K562 (cell line): ENCODE measurements at regions not wholly inside any gene's neighbourhood (a gene's known extent, or its start where the extent isn't known, plus 50 kb on each side); places are given as distances from the start of the nearest gene placed in this dataset.

Experiments used
- ESRRA ChIP-seq: fragments of 450-650 bp; IDR thresholded peaks from 2 replicates; pipeline ENCODE4 v1.6.1; 2014; ENCODE audit warnings: low read depth, mild to moderate bottlenecking, moderate library complexity, borderline replicate concordance
- MYNN ChIP-seq, 2 experiments: sonication (generic); formaldehyde crosslinking in 1 of 2; IDR thresholded peaks; 2 replicates each; pipeline versions ENCODE4 v1.5.0 to v1.6.1; 2016 to 2020; ENCODE audit warnings: antibody characterized with exemption in 1 of 2, missing genetic modification reagents in 1 of 2
- RCOR1 ChIP-seq, 2 experiments: IDR thresholded peaks; 2 replicates each; pipeline ENCODE4 v1.6.1; 2012; ENCODE audit warnings: low read depth in 2 of 2, low read length in 2 of 2, borderline replicate concordance in 1 of 2, improper control_type of control experiment in 1 of 2
- SMARCE1 ChIP-seq: fragments of 450-650 bp; IDR thresholded peaks from 2 replicates; pipeline ENCODE4 v1.7.1; 2016; ENCODE audit warnings: mild to moderate bottlenecking
- TEAD4 ChIP-seq, 2 experiments: sonication (generic) in 1 of 2; formaldehyde crosslinking in 1 of 2; IDR thresholded peaks; 2 replicates each; pipeline versions ENCODE4 v1.6.1 to v1.8.0; 2012 to 2022; ENCODE audit warnings: borderline replicate concordance in 1 of 2, inconsistent platforms in 1 of 2, low read length in 1 of 2, mild to moderate bottlenecking in 1 of 2, missing genetic modification reagents in 1 of 2
- ZBED1 ChIP-seq: IDR thresholded peaks from 2 replicates; pipeline ENCODE4 v1.6.1; 2014
- ZNF133 ChIP-seq: fragments of 250-450 bp; sonication (Bioruptor Pico); IDR thresholded peaks from 2 replicates; pipeline ENCODE4 v1.4.0; 2020; ENCODE audit warnings: mild to moderate bottlenecking
- ZNF384 ChIP-seq: IDR thresholded peaks from 2 replicates; pipeline ENCODE4 v1.6.1; 2012; ENCODE audit warnings: low read depth, low read length, improper control_type of control experiment
- TF ChIP-seq, protein P1 (sequence below), 3 experiments: IDR thresholded peaks in 2 of 3; conservative IDR thresholded peaks in 1 of 3; 2 replicates each; pipeline ENCODE4 v1.5.1; 2011 to 2012; ENCODE audit warnings: low read length in 3 of 3, mild to moderate bottlenecking in 3 of 3, control low read depth in 2 of 3, improper control_type of control experiment in 1 of 3, inconsistent platforms in 1 of 3, low read depth in 1 of 3, mixed read lengths in 1 of 3, moderate library complexity in 1 of 3; ENCODE audit not compliant: insufficient read depth in 2 of 3
- TF ChIP-seq, protein P2 (sequence below), 2 experiments: fragments of 450-650 bp; formaldehyde crosslinking in 1 of 2; IDR thresholded peaks; 2 replicates each; pipeline versions ENCODE4 v1.4.0 to v1.6.1; 2014 to 2020; ENCODE audit warnings: mild to moderate bottlenecking in 2 of 2, borderline replicate concordance in 1 of 2, low read depth in 1 of 2
- TF ChIP-seq, protein P3 (sequence below): sonication (generic); formaldehyde crosslinking; IDR thresholded peaks from 2 replicates; pipeline ENCODE4 v1.8.0; 2022; ENCODE audit warnings: missing genetic modification reagents, mild to moderate bottlenecking, borderline replicate concordance
- TF ChIP-seq, protein P4 (sequence below): sonication (generic); formaldehyde crosslinking; IDR thresholded peaks from 2 replicates; pipeline ENCODE4 v1.8.0; 2022; ENCODE audit warnings: mild to moderate bottlenecking, missing genetic modification reagents

DNA sequence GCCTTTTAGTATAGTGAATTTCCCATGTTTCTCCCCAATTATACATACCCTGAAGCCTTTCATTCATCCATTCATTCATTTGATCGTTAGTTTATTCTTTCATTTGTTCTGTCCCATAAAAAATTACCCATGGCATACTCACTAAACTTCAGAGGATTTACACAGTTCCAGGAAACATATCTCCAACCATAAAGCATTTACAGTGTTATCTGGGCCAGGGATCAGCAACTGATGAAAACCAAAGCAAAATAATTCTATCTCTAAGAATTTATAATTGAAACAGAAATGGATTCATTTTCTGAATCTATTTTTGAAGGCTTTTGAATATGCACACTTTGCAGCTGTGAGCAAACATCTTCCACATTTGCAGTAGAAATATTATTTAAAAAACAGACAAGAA lies 547.7 kb downstream of the KCNJ2 start:
- TF ChIP-seq, protein P1, sequence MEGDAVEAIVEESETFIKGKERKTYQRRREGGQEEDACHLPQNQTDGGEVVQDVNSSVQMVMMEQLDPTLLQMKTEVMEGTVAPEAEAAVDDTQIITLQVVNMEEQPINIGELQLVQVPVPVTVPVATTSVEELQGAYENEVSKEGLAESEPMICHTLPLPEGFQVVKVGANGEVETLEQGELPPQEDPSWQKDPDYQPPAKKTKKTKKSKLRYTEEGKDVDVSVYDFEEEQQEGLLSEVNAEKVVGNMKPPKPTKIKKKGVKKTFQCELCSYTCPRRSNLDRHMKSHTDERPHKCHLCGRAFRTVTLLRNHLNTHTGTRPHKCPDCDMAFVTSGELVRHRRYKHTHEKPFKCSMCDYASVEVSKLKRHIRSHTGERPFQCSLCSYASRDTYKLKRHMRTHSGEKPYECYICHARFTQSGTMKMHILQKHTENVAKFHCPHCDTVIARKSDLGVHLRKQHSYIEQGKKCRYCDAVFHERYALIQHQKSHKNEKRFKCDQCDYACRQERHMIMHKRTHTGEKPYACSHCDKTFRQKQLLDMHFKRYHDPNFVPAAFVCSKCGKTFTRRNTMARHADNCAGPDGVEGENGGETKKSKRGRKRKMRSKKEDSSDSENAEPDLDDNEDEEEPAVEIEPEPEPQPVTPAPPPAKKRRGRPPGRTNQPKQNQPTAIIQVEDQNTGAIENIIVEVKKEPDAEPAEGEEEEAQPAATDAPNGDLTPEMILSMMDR (IDR thresholded peaks at IDR 0.05 in 2 of 3, conservative IDR thresholded peaks at IDR 0.05 in 1 of 3; ENCODE audit: insufficient read depth in 2 of 3, low read depth in 1 of 3, low read length in 3 of 3), result no peak
- TF ChIP-seq SMARCE1, result no peak
- no peak for TF ChIP-seq MYNN (IDR thresholded peaks at IDR 0.05)
- no peak for TF ChIP-seq MYNN (CRISPR knock-in tag; IDR thresholded peaks at IDR 0.05)
- TF ChIP-seq TEAD4 (IDR thresholded peaks at IDR 0.05; ENCODE audit: low read length), result no peak
- no peak for TF ChIP-seq TEAD4 (CRISPR knock-in tag; IDR thresholded peaks at IDR 0.05; ENCODE audit: borderline replicate concordance)
- TF ChIP-seq RCOR1 (IDR thresholded peaks at IDR 0.05; ENCODE audit: borderline replicate concordance in 1 of 2, low read depth in 2 of 2, low read length in 2 of 2), result no peak
- TF ChIP-seq, protein P2, sequence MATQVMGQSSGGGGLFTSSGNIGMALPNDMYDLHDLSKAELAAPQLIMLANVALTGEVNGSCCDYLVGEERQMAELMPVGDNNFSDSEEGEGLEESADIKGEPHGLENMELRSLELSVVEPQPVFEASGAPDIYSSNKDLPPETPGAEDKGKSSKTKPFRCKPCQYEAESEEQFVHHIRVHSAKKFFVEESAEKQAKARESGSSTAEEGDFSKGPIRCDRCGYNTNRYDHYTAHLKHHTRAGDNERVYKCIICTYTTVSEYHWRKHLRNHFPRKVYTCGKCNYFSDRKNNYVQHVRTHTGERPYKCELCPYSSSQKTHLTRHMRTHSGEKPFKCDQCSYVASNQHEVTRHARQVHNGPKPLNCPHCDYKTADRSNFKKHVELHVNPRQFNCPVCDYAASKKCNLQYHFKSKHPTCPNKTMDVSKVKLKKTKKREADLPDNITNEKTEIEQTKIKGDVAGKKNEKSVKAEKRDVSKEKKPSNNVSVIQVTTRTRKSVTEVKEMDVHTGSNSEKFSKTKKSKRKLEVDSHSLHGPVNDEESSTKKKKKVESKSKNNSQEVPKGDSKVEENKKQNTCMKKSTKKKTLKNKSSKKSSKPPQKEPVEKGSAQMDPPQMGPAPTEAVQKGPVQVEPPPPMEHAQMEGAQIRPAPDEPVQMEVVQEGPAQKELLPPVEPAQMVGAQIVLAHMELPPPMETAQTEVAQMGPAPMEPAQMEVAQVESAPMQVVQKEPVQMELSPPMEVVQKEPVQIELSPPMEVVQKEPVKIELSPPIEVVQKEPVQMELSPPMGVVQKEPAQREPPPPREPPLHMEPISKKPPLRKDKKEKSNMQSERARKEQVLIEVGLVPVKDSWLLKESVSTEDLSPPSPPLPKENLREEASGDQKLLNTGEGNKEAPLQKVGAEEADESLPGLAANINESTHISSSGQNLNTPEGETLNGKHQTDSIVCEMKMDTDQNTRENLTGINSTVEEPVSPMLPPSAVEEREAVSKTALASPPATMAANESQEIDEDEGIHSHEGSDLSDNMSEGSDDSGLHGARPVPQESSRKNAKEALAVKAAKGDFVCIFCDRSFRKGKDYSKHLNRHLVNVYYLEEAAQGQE (IDR thresholded peaks at IDR 0.05; ENCODE audit: borderline replicate concordance), result no peak
- TF ChIP-seq, protein P2 (CRISPR knock-in tag; IDR thresholded peaks at IDR 0.05; ENCODE audit: low read depth), result no peak
- TF ChIP-seq ESRRA, result no peak
- no peak for TF ChIP-seq ZNF133 (CRISPR knock-in tag)
- TF ChIP-seq, protein P3, sequence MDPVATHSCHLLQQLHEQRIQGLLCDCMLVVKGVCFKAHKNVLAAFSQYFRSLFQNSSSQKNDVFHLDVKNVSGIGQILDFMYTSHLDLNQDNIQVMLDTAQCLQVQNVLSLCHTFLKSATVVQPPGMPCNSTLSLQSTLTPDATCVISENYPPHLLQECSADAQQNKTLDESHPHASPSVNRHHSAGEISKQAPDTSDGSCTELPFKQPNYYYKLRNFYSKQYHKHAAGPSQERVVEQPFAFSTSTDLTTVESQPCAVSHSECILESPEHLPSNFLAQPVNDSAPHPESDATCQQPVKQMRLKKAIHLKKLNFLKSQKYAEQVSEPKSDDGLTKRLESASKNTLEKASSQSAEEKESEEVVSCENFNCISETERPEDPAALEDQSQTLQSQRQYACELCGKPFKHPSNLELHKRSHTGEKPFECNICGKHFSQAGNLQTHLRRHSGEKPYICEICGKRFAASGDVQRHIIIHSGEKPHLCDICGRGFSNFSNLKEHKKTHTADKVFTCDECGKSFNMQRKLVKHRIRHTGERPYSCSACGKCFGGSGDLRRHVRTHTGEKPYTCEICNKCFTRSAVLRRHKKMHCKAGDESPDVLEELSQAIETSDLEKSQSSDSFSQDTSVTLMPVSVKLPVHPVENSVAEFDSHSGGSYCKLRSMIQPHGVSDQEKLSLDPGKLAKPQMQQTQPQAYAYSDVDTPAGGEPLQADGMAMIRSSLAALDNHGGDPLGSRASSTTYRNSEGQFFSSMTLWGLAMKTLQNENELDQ (CRISPR knock-in tag), result no peak
- TF ChIP-seq, protein P4, sequence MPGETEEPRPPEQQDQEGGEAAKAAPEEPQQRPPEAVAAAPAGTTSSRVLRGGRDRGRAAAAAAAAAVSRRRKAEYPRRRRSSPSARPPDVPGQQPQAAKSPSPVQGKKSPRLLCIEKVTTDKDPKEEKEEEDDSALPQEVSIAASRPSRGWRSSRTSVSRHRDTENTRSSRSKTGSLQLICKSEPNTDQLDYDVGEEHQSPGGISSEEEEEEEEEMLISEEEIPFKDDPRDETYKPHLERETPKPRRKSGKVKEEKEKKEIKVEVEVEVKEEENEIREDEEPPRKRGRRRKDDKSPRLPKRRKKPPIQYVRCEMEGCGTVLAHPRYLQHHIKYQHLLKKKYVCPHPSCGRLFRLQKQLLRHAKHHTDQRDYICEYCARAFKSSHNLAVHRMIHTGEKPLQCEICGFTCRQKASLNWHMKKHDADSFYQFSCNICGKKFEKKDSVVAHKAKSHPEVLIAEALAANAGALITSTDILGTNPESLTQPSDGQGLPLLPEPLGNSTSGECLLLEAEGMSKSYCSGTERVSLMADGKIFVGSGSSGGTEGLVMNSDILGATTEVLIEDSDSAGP (CRISPR knock-in tag), result no peak
- no peak for TF ChIP-seq ZBED1
- no peak for TF ChIP-seq ZNF384
